ENCODE measurements at regions not wholly inside any gene's neighbourhood (a gene's known extent, or its start where the extent isn't known, plus 50 kb on each side); places are given as distances from the start of the nearest gene placed in this dataset.

DNA sequence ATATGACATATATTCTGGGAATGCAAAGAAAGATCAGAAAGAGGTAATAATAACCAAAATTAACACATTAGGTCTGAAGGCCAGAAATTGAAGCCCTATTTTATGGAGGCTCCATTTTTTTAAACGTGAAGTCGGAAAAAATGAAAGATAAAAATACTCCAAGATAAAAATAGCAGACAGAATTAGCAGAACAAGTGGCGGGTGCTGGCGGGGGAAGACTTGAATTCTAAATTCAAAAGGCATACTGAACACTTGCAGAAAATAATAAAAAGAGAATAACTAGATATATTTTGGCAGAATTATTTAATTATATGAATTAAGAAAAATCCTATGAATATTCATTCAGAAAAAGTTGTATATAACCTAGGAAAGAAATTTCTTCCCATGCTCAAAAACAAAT lies 543.7 kb upstream of the ACO1 start:
- SMC1A ChIA-PET (ENCODE audit: uncharacterized antibody, unreplicated experiment): no interaction called here
- Histone ChIP-seq H3K27me3 (replicated peaks in 1 of 2; ENCODE audit: control insufficient read depth in 2 of 2, insufficient read depth in 2 of 2, low read length in 1 of 2) (no peaks in the 10 kb centered on the region), H3K27ac (ENCODE audit: control insufficient read depth, insufficient read depth) (no peak overlapping the region), H3K4me1 (ENCODE audit: control insufficient read depth, insufficient read depth, low read length) (no peaks in the 10 kb centered on the region), H3K9me3 (replicated peaks; ENCODE audit: control insufficient read depth, insufficient read depth, low read length) (no peaks in the 10 kb centered on the region), H4K20me1 (ENCODE audit: control insufficient read depth, insufficient read depth) (no peaks in the 10 kb centered on the region), H3K4me2 (ENCODE audit: control insufficient read depth, insufficient read depth) (no peak overlapping the region), H3K79me2 (ENCODE audit: control insufficient read depth, insufficient read depth, low read length) (no peaks in the 10 kb centered on the region), H2AFZ (ENCODE audit: control insufficient read depth, low read depth, low read length) (no peak overlapping the region), H3K9ac (ENCODE audit: control insufficient read depth, insufficient read depth, low read length) (no peak overlapping the region), H3K36me3 (ENCODE audit: control insufficient read depth in 2 of 2, insufficient read depth in 2 of 2, low read length in 1 of 2) (no peaks in the 10 kb centered on the region), H3K4me3 (no peak overlapping the region)
- DNase-seq (ENCODE audit: low read depth, low spot score) (no peak), FAIRE-seq (no peak), ATAC-seq (no peak)
- 7% methylated on average over 4 of the region's 4 CpGs for WGBS (ENCODE audit: insufficient coverage, insufficient replicate concordance, low lambda C conversion rate, missing lambda C conversion rate)
- CTCF ChIA-PET: no interaction called here
- intact Hi-C loops (cut with micrococcal nuclease; ENCODE audit: unreplicated experiment) (no loop called here), in situ Hi-C loops (cut with MboI) (no loop called here)
- no TSS peak for BruUV-seq (replicated peaks)
- POLR2A ChIA-PET: no interaction called here
- no peak for TF ChIP-seq PML (IDR thresholded peaks at IDR 0.05; ENCODE audit: low read length)
- TF ChIP-seq SMAD5 (IDR thresholded peaks at IDR 0.05; ENCODE audit: low read depth): no peak
- no peak for TF ChIP-seq ZZZ3 (IDR thresholded peaks at IDR 0.05; ENCODE audit: control insufficient read depth, insufficient read length, low read depth)
- no peak for TF ChIP-seq PAX8 (IDR thresholded peaks at IDR 0.05)
- TF ChIP-seq STAT3 (IDR thresholded peaks at IDR 0.05; ENCODE audit: low read depth, low read length): no peak
- no peak for TF ChIP-seq HDGF (IDR thresholded peaks at IDR 0.05)
- TF ChIP-seq, protein P1, sequence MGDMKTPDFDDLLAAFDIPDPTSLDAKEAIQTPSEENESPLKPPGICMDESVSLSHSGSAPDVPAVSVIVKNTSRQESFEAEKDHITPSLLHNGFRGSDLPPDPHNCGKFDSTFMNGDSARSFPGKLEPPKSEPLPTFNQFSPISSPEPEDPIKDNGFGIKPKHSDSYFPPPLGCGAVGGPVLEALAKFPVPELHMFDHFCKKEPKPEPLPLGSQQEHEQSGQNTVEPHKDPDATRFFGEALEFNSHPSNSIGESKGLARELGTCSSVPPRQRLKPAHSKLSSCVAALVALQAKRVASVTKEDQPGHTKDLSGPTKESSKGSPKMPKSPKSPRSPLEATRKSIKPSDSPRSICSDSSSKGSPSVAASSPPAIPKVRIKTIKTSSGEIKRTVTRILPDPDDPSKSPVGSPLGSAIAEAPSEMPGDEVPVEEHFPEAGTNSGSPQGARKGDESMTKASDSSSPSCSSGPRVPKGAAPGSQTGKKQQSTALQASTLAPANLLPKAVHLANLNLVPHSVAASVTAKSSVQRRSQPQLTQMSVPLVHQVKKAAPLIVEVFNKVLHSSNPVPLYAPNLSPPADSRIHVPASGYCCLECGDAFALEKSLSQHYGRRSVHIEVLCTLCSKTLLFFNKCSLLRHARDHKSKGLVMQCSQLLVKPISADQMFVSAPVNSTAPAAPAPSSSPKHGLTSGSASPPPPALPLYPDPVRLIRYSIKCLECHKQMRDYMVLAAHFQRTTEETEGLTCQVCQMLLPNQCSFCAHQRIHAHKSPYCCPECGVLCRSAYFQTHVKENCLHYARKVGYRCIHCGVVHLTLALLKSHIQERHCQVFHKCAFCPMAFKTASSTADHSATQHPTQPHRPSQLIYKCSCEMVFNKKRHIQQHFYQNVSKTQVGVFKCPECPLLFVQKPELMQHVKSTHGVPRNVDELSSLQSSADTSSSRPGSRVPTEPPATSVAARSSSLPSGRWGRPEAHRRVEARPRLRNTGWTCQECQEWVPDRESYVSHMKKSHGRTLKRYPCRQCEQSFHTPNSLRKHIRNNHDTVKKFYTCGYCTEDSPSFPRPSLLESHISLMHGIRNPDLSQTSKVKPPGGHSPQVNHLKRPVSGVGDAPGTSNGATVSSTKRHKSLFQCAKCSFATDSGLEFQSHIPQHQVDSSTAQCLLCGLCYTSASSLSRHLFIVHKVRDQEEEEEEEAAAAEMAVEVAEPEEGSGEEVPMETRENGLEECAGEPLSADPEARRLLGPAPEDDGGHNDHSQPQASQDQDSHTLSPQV (IDR thresholded peaks at IDR 0.05): no peak
- no peak for TF ChIP-seq NFIC (IDR thresholded peaks at IDR 0.05; ENCODE audit: low read depth, low read length)
- no peak for TF ChIP-seq IKZF1 (conservative IDR thresholded peaks at IDR 0.05)
- no peak for TF ChIP-seq ZBTB33 (IDR thresholded peaks at IDR 0.05)
- TF ChIP-seq PBX3 (IDR thresholded peaks at IDR 0.05; ENCODE audit: insufficient replicate concordance, low read depth, low read length): no peak
- no peak for TF ChIP-seq PKNOX1 (IDR thresholded peaks at IDR 0.05)
- TF ChIP-seq HCFC1 (IDR thresholded peaks at IDR 0.05; ENCODE audit: low read length): no peak
- TF ChIP-seq NRF1 (conservative IDR thresholded peaks at IDR 0.05; ENCODE audit: low read depth, low read length): no peak
- no peak for TF ChIP-seq CHD1 (IDR thresholded peaks at IDR 0.05; ENCODE audit: low read depth, low read length)
- no peak for TF ChIP-seq NR2F1 (conservative IDR thresholded peaks at IDR 0.05)
- no peak for TF ChIP-seq CHD2 (IDR thresholded peaks at IDR 0.05; ENCODE audit: borderline replicate concordance, low read depth, low read length)
- RAD21 ChIA-PET (ENCODE audit: unreplicated experiment): no interaction called here
